ENCODE measurements at regions not wholly inside any gene's neighbourhood (a gene's known extent, or its start where the extent isn't known, plus 50 kb on each side); places are given as distances from the start of the nearest gene placed in this dataset.

GRCh38 chr9:18327121-18327520 is 146.8 kb upstream of the ADAMTSL1 start:
- Histone ChIP-seq H3K9me3 (ENCODE audit: control insufficient read depth in 1 of 2, insufficient read depth in 1 of 2, low read depth in 1 of 2, low read length in 2 of 2) (peaks cover 0 to 4% of the 10 kb centered on the region in 2 experiments; a peak in 1 of 4 replicates), H3K4me2 (ENCODE audit: low read length) (no peak overlapping the region), H3K27ac (ENCODE audit: low read depth, low read length) (no peak overlapping the region), H3K36me3 (ENCODE audit: control insufficient read depth in 1 of 2, insufficient read depth in 2 of 2, low read length in 2 of 2) (no peaks in the 10 kb centered on the region), H3K9me2 (ENCODE audit: insufficient read depth) (no peaks in the 10 kb centered on the region), H3K4me1 (ENCODE audit: control insufficient read depth in 1 of 2, insufficient read depth in 2 of 2, low read length in 2 of 2) (no peaks in the 10 kb centered on the region), H3K27me3 (ENCODE audit: insufficient read depth, low read length) (no peaks in the 10 kb centered on the region), H2AFZ (ENCODE audit: low read depth, low read length, poor library complexity, severe bottlenecking) (no peak overlapping the region), H3K79me2 (ENCODE audit: insufficient read depth, low read length) (no peaks in the 10 kb centered on the region), H3K9ac (ENCODE audit: low read length) (no peak overlapping the region), H4K20me1 (ENCODE audit: insufficient read depth) (no peaks in the 10 kb centered on the region), H3K4me3 (replicated peaks in 1 of 2; ENCODE audit: low read depth in 1 of 2, low read length in 2 of 2) (no peak overlapping the region)
- DNase-seq (ENCODE audit: low read depth, low spot score) = no peak
- intact Hi-C loops (cut with micrococcal nuclease) = no loop called here
- BruUV-seq (replicated peaks) = no TSS peak
- TF ChIP-seq ZBTB33 (IDR thresholded peaks at IDR 0.05; ENCODE audit: extremely low read depth, insufficient replicate concordance, low read length) (no peak), ZFX (IDR thresholded peaks at IDR 0.05) (no peak), POLR2AphosphoS5 (IDR thresholded peaks at IDR 0.05; ENCODE audit: low read depth, low read length) (no peak), JUND (IDR thresholded peaks at IDR 0.05) (no peak), CEBPB (IDR thresholded peaks at IDR 0.05; ENCODE audit: low read depth) (no peak), REST (IDR thresholded peaks at IDR 0.05; ENCODE audit: low read depth) (no peak), EGR1 (IDR thresholded peaks at IDR 0.05; ENCODE audit: low read depth) (no peak), CTCF (IDR thresholded peaks at IDR 0.05 in 2 of 3, conservative IDR thresholded peaks at IDR 0.05 in 1 of 3; ENCODE audit: borderline replicate concordance in 1 of 3, insufficient read depth in 1 of 3, low read depth in 2 of 3, low read length in 2 of 3) (no peak), SP1 (IDR thresholded peaks at IDR 0.05; ENCODE audit: low read depth) (no peak), EZH2 (IDR thresholded peaks at IDR 0.05) (no peak), ZNF274 (IDR thresholded peaks at IDR 0.05; ENCODE audit: low read depth, low read length) (no peak)
- no peak for ATAC-seq
- CTCF ChIA-PET = no interaction called here
- RAD21 ChIA-PET (ENCODE audit: low non-redundant PET in 1 of 2, low total read pairs in 2 of 2, uncharacterized antibody in 2 of 2, unreplicated experiment in 2 of 2) = no interaction called here
- POLR2A ChIA-PET = no interaction called here
